ENCODE measurements at regions not wholly inside any gene's neighbourhood (a gene's known extent, or its start where the extent isn't known, plus 50 kb on each side); places are given as distances from the start of the nearest gene placed in this dataset.

- Histone ChIP-seq H3K36me3 (no peaks in the 10 kb centered on the region), H3K27ac (no peak overlapping the region), H3K27me3 (no peaks in the 10 kb centered on the region), H3K4me3 (no peak overlapping the region), H3K4me1 (no peaks in the 10 kb centered on the region), H3K9me3 (no peaks in the 10 kb centered on the region)
- intact Hi-C loops (cut with DNase I; ENCODE audit: low total_unique reads): no loop called here
- TF ChIP-seq POLR2A (IDR thresholded peaks at IDR 0.05) (no peak), CTCF (IDR thresholded peaks at IDR 0.05) (no peak)
- no peak for DNase-seq
Measured at GRCh38 chr13:99640260-99640659, 139.0 kb downstream of the TM9SF2 start.

GRCh38 chr13:99639126-99639525 lies 137.9 kb downstream of the TM9SF2 start:
- H3K36me3 ChIP-seq: no peaks in the 10 kb centered on the region
- DNase-seq: no peak
- no peak overlapping the region for H3K4me3 ChIP-seq
- intact Hi-C loops (cut with DNase I; ENCODE audit: low total_unique reads): no loop called here
- no peak overlapping the region for H3K27ac ChIP-seq
- H3K9me3 ChIP-seq: no peaks in the 10 kb centered on the region
- no peak for TF ChIP-seq CTCF (IDR thresholded peaks at IDR 0.05)
- no peak for TF ChIP-seq POLR2A (IDR thresholded peaks at IDR 0.05)
- H3K27me3 ChIP-seq: no peaks in the 10 kb centered on the region
- H3K4me1 ChIP-seq: no peaks in the 10 kb centered on the region

GRCh38 chr13:99636728-99637353 lies 135.6 kb downstream of the TM9SF2 start:
- H3K36me3 ChIP-seq: no peaks in the 10 kb centered on the region
- no peak for DNase-seq
- no peaks in the 10 kb centered on the region for H3K4me1 ChIP-seq

GRCh38 chr13:99636306-99636705 lies 135.0 kb downstream of the TM9SF2 start:
- Histone ChIP-seq H3K36me3 (no peaks in the 10 kb centered on the region), H3K9me3 (no peaks in the 10 kb centered on the region), H3K4me1 (no peaks in the 10 kb centered on the region), H3K27me3 (no peaks in the 10 kb centered on the region), H3K27ac (no peak overlapping the region), H3K4me3 (no peak overlapping the region)
- DNase-seq: no peak
- intact Hi-C loops (cut with DNase I; ENCODE audit: low total_unique reads): no loop called here
- TF ChIP-seq POLR2A (IDR thresholded peaks at IDR 0.05): no peak
- TF ChIP-seq CTCF (IDR thresholded peaks at IDR 0.05): no peak

More at GRCh38 chr13:99636728-99637353, 135.6 kb downstream of the TM9SF2 start:
- H3K27me3 ChIP-seq: no peaks in the 10 kb centered on the region
- intact Hi-C loops (cut with DNase I; ENCODE audit: low total_unique reads): no loop called here
- H3K4me3 ChIP-seq: no peak overlapping the region
- no peaks in the 10 kb centered on the region for H3K9me3 ChIP-seq
- H3K27ac ChIP-seq: no peak overlapping the region
- TF ChIP-seq CTCF (IDR thresholded peaks at IDR 0.05) (no peak), POLR2A (IDR thresholded peaks at IDR 0.05) (no peak)

GRCh38 chr13:99634672-99635071 lies 133.4 kb downstream of the TM9SF2 start:
- H3K9me3 ChIP-seq: no peaks in the 10 kb centered on the region
- H3K36me3 ChIP-seq: no peaks in the 10 kb centered on the region
- TF ChIP-seq CTCF (IDR thresholded peaks at IDR 0.05): no peak
- TF ChIP-seq POLR2A (IDR thresholded peaks at IDR 0.05): no peak
- H3K27ac ChIP-seq: no peak overlapping the region
- intact Hi-C loops (cut with DNase I; ENCODE audit: low total_unique reads): no loop called here
- H3K27me3 ChIP-seq: no peaks in the 10 kb centered on the region
- DNase-seq: no peak
- H3K4me3 ChIP-seq: no peak overlapping the region
- no peaks in the 10 kb centered on the region for H3K4me1 ChIP-seq

Data from uterus (tissue), 3 donors.